NCI-H748 (cell line): ENCODE measurements at regions not wholly inside any gene's neighbourhood (a gene's known extent, or its start where the extent isn't known, plus 50 kb on each side); places are given as distances from the start of the nearest gene placed in this dataset.
A peak's percentile ranks its signal among the peaks of the same experiment; 100 is the strongest.

ENCODE experiments used
- DNase-seq: peaks from one replicate; lab custom pipeline; 2025; ENCODE audit not compliant: unreplicated experiment; lab: John Stamatoyannopoulos, UW

GRCh38 chr11:112398798-112399478 lies 138.3 kb upstream of the PLET1 start:
- DNase-seq = peak; percentile 57

- DNase-seq = no peak
These were observed 139.9 kb upstream of the PLET1 start for GRCh38 chr11:112400476-112401014.

DNA sequence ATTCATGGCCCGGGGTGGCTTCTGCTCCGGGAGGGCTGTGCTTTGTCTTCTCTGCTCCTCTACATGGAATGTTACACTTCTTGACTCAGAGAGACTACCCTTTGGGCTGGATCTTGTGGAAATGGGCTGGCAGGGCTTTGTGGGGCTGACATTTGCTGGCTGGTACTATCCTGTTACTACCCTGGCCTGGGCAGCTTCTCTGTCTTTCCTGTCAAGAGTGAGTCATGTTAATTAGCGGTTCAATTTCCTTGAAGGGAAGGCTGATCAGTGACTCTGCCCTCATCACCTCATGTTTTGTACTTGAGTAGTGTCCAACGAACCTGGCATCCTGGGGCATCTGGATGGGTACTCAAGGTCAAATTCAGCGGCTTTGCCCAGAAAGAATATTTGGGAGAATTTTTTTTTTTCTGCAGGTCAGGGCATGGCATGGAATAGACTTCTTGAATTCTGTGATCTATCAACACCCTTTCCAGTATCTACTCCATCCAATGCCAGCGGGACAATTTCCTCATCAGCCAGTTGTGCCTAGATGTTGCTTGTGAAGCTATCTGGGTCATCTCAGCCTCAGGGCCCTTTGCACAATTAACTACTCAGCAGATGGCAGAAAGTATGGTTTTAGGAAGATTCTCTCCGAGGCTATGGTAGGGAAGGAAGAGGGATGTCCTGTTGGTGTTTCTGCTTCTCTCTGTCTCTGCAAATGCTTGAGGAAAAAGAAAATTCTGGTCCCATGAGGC lies 140.5 kb upstream of the PLET1 start:
- DNase-seq = no peak

GRCh38 chr11:112403432-112403831 lies 142.8 kb upstream of the PLET1 start:
- no peak for DNase-seq

DNA sequence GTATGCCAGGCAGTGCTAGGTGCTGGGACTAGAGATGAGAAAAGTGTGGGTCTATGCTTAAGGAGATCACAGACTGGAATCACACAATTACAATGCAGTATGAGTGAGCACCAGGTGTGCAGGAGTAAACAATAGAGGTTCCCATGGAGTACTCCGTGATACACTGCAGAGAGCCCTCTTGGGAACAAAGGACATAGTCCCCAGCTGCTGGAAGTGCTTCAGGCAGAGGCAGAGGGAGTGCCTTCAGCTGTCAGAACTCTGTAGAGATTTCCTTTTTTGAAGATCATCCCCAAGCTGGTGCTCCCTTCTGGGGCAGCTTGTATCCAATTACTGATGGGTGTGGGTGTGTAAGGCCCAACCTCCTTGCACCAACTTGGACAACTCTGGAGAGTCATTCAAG lies 143.5 kb upstream of the PLET1 start:
- DNase-seq = peak; percentile 92

- no peak for DNase-seq
These were observed 147.9 kb upstream of the PLET1 start for GRCh38 chr11:112408517-112408916.

- DNase-seq = no peak
These were observed 149.7 kb upstream of the PLET1 start for GRCh38 chr11:112410325-112410724.

DNA sequence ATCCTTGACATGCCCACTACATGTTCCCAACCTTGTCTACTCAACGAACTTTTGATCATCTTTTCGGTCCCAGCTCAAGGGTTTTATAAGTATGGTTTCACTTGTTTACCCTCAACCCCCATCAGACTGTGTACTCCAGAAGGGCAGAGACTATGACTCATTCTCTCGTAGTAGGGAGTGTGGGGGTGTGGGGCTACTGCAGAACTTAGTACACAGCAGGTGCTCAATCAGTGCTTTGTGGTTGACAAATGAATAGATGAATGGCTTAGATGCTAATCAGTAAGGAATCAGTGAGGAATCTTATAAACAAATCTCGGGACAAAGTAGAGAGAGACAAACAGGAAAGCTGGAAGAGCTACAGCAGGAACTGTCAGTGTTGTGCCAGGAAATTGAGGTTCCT lies 151.7 kb upstream of the PLET1 start:
- DNase-seq = no peak

- no peak for DNase-seq
These were observed 156.7 kb upstream of the PLET1 start for GRCh38 chr11:112417339-112417738.

DNA sequence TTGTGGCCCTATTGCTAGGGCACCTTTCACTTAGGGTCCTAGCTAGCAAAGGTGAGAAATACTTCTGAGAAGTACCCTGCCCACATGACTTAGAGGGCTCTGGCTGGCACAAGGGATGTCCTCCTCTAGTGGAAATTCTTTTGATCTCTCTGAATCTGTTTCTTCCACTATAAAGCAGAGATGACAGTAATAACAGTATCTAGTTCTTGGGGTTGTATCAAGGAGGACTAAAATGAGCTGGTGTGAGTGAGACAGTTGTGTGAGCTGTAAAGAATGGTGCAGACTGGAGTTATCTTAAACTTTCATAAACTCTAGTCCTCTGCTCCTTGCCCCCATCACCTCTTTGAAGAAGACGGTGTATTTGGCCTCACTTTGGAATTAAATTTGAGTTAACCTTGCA lies 157.8 kb upstream of the PLET1 start:
- DNase-seq = no peak

DNA sequence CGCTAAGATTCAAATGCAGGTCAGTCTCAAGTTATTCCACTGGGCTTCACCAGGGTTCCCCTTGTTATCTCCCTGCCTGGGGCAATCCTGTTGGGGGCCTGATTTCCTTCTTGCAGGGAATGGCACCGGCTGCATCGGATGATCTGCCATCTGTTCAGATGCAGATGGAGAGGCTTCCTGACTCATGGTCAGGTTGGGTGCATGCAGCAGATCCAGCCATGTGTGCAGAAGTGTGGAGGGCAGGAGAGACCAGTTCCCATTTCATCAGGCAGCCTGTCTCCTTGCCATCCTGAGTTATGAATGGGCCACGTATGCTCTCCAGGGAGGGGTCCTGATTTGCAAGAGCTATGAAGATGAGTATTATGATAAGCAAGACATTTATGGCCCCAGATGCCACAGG lies 161.2 kb upstream of the PLET1 start:
- no peak for DNase-seq

GRCh38 chr11:112425121-112425520 lies 164.5 kb upstream of the PLET1 start:
- no peak for DNase-seq

DNA sequence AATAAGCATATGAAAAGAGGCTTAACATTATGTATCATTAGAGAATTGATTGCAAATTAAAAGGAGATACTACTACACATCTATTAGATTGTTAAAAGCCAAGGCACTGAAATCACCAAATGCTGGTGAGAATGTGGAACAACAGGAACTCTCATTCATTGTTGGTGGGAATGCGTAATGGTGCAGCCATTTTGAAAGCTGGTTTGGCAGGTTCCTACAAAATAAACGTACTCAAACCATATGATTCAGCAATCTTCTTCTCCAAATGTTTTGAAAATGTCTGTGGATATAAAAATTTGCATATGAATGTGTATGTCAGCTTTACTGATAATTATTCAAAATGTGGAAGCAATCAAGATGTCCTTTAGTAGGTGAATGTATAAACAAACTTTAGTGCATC lies 176.4 kb upstream of the PLET1 start:
- DNase-seq = no peak

GRCh38 chr11:112439614-112440013 lies 179.0 kb upstream of the PLET1 start:
- no peak for DNase-seq

DNA sequence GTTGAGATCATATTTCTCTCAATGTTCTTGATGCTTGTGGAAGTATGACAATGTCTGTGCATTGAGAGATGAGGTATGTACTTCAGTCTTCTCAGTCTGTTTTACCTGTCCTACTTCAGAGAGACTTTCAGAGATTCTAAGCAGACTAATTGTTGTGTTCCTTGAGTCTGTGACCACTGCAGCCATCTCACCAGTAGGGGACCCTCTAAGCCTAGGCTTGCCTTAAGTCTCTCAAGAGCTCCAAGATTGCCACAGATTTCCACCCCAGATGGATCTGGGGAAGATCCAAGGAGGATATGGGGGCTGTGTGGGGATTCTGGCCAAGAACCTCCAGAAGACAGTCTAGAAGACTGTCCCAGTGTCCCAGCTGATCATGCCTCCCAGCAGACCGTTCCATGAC lies 179.9 kb upstream of the PLET1 start:
- DNase-seq = peak; percentile 1

DNA sequence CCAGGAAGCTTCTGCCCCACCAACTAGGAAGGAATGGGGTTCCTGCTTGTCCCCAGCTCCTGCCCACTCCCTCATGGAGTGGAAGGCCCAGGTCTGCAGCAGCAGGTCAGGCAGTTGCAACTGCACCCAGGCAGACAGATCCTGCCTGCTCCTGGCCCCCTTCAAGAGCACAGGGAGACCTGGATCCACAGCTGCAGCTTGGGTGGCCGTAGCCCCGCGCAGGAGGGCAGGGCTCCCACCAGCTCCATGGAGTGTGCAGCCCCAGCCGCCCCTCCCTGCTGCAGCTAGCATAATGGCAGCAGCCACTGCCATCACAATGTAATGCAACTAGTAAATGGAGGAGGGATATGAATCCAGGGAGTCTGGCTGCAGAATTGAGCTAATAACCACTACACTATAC lies 187.5 kb upstream of the PLET1 start:
- no peak for DNase-seq

- no peak for DNase-seq
These were observed 188.1 kb upstream of the PLET1 start for GRCh38 chr11:112448806-112449205.

DNA sequence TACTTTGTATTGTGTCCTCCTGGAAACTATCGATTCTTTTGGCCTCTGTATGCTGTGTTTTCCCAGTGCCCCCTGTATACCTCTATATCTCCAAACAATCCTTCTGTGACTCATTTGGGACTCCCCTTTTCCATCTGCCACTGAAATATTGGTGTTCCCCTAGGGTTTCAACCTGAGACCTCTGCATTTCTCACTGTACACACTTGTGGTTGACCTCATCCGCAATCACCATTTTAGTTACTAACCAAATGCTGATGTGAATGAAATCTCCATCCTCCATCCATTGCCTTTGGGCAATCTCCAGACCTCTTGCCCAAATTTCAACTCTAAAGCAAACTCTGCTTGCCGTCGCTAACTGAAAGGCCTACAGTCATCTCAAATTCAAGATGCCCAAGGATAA lies 190.6 kb upstream of the PLET1 start:
- no peak for DNase-seq

GRCh38 chr11:112453601-112454577 lies 193.2 kb upstream of the PLET1 start:
- peak; percentile 19 for DNase-seq

DNA sequence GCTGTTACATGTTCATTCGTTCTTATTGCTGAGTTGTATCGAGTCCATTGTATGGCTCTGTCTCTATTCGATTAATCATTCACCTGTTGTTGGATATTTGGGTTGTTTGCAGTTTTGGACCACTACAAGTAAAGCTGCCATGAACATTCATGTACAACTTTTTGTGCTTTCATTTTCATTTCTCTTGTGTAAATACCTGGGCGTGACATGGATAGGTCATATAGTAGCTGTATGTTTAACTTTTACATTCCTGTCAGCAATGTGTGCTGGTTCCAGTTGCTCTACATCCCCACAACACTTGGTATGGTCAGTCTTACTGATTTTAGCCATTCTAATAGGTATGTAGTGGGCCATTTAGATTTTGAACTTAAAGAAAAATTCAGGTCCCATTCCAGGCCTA lies 194.2 kb upstream of the PLET1 start:
- no peak for DNase-seq

DNA sequence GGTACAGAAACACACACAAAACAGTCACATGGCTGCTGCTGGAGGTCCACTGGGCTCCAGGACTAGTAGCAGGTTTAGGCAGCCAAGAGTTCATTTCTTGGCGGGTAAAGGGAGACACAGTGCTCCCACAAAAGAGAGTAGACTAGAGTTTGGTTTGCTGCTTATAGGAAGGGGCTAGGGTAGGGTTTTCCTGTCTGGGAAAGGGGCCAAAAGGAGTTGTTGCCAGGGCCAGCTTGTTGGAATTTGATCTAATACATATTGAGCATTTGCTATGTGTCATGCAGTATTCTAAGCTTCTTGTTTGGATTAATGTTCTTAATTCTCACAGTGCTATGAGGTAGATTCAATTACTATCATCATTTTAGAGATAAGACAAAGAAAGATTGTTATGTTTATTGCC lies 195.1 kb upstream of the PLET1 start:
- DNase-seq = no peak
